NCI-H146 treated with DMSO at 0.1 percent for 48 hours (cell line): ENCODE measurements at regions not wholly inside any gene's neighbourhood (a gene's known extent, or its start where the extent isn't known, plus 50 kb on each side); places are given as distances from the start of the nearest gene placed in this dataset.

Experiments
- DNase-seq: peaks from one replicate; lab custom pipeline; 2025; ENCODE audit not compliant: unreplicated experiment; lab: John Stamatoyannopoulos, UW

DNA sequence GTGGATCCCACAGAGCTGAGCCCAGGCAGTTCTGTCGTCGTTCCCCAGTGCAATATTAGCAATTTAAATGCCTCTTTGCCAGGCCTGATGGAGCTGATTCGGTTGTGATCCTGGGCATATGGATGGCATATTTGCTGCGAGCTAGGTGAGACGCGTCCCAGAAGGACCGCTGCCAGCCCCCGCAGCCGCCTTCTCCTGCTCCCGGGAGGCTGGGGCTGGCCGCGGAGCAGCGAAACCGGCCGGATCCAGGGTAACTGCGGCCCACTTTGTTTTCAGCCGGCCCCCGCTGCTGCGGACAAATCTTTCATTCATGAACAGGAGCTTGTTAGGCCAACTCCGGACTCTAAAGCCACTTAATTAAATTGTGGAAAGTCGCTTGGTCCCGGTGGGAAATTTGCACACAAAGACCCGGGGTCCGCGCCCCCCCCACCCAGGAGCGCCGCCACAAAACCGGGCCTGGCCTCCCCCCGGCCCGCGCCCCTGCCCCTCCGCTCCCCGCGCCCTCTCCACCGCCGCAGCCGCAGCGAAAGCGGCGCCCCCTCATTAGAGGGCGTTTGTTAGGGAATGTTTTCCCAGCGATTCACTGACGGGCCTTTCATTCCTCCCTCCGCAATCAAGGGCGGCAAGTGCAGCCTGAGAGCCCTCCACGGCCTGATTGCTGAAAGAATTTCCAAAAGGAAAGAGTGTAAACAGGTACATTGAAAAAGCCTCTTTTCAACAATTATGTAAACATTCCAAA lies 383.3 kb downstream of the RRAGC start:
- DNase-seq, result no peak

DNA sequence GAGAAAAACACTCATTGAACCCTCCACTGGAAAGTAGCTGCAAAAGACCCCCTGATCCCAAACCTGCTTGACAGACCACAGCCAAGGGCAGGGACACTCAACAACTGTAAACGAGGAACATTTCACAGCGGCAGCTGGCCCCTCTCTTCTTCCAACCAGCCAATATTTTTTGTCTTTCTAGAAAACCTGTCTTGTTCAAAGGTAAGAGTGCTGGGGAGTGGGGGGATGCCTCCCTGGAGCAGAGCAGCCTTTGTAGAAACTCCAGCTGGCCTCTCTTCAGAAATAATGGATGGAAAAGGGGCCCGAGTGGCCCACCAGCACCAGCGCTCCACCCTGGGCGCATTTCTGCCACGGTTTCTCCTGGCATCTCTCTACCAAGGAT lies 384.0 kb downstream of the RRAGC start:
- DNase-seq, result no peak

DNA sequence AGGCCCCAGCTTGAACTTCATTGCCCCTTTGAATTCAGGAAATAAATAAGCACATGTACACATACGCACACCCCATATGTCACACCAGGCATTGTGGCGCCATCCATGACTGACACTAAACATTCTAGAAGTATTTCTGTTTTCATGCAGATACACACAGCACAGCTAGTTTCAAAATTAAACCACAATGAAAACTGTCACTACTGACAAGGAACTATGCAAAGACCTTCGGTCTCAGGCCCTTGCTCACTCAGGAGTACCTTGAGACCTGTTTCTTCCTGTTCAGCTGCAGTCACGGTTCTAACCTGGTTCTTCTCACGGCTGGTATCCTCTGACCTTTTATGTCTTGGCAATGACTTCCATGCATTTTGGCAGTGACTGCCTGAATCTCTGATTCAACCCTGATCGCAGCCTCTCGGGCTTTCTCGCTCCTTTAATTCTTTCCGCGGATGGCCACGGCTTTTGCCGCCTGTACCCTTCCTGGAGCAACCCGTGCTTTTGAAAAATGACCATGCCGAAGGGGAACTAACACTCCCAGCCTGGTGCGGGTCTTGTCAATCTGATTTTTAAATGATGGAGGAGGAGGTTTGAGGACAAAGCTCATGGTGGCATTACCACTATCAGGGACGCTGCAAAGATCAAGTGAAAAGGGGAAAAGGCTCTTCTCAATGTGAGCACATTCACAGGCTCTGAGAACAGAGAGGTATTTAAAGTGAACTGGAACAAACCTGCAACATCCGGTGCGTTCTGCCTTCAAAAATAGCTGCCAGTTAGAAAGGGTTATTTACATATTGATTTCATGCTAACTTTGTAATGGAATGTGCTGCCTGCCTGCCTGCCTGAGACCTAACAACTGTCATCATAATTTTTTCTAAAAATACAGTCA lies 384.6 kb downstream of the RRAGC start:
- no peak for DNase-seq

DNA sequence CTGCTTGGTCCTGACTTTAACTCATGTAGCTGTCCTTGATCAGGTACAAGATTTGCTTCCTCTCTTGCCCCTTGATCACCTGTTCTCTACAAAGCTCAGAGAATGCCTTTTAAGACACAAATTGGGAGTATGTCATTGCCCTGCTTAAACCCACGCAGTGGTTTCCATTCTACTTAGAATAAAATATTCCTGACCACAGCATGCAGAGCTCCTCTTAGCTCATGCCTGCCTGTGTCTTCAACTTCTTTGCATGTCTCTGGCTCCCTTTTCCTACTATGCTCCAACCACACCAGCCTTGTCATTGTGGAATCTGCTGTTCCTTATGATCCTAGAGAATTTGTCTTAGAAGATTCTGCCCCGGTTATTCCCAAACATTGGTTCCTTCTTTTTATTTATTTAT lies 393.1 kb downstream of the RRAGC start:
- no peak for DNase-seq

DNA sequence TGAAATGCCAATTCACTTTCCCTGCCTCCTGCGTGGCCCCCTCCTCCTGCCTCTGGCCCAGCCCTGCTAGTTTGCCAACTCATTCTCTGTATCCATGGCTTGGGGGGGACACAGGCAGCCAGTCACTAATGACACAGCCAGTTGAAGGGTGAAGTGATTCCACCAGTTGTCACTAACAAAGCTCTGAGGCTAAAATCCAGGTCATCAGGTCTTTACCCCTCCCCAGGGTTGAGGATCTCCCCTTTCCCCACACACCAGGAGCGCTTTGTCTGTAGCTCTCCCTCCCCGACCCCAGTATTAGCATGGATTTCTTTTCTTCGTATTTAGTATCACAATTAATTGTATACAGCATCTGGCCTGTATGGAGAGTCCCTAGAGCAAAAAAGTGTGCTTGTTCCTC lies 394.1 kb downstream of the RRAGC start:
- no peak for DNase-seq

DNA sequence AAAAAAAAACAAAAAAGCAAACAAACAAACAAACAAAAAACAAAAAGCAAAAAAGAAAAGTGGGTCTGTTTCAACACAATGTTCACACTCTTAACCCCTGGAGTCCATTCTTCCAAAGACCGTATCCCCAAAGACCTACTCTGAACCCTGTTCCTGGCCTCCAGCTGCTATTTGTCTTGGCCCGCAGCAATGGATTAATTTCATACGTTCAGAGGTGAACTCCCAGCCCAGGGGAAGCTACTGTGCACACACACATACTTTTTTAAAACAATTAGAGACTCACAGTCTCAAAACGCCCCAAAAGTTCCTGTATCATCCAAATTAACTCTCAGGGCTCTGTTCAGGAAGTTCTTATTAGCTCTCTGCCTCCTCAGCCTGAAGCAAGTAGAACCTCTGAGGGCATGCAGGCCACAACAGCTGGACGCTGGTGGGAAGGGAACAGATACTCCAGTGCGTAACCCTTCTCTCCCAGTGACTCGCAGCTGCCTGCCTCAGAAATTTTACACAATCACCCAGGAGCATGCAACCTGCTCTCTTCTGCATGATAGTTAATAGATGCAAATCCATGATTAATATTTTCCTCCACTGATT lies 395.4 kb downstream of the RRAGC start:
- DNase-seq, result no peak

DNA sequence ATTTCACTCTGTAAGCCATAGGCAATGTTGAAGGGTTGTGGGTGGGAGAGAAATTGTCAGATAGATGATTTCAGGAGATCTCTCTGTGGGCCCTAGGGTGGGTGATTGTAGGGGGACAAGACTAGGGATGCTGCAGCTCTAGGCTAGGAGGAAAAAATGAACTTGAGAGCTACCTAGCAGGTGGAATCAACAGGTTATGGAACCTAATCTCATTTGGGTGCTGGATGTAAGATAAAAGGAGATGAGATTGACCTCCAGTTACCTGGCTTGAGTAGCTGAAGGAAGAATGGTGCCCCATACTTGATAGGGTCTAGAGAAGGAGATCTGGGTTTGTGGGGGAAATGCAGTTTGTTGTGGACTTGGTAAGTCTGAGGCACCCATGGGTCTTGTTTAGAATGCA lies 396.5 kb downstream of the RRAGC start:
- DNase-seq, result no peak

DNA sequence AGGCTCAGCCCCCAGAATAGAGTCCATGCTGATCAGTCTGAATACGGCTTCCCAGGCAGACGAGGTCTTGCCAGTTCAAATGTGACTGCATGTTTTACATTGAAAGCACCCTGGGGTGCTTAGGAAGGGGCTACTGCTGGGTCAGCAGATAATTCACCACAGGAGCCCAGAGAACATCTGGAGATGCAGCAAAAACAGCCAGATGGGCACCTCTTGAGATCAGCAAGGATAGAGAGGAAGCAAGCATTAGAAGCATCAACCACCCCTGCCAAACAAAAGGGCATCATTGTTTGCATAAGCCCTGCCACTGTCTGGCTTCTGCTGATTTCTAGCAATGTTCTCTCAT lies 403.1 kb downstream of the RRAGC start:
- DNase-seq, result no peak

DNA sequence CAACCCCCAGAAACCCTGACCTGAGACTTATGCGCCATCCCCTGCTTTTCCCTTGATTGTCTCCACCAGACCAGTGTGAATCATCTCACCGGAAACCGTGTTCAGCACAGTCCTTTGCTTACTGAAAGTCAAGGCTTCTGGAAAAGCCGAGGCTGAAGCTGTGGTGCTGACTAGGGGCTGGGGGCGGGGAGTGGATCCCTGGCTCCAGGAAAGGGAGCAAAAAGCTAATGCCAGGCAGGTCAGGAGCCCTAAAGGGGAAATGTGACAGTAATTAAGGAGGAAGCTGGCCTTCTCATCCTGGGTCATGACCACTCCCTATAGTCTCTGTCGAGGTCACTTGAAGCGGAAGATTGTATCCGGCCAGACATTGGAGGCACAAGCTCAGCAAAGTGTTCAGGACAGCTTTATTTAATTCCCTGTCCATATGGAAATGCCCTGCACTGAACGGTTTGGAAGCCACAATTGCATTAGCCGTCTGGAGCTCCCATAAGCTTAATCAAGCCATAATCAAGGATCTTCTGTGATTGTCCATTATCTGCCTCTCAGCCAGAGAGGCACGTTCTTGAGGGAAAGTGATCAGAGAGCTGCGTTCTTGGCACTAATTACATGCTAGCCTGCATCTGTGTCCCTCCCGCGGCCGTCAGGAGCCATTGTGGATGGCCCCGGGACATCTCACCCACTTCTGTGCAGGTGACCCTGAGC lies 403.6 kb downstream of the RRAGC start:
- no peak for DNase-seq

DNA sequence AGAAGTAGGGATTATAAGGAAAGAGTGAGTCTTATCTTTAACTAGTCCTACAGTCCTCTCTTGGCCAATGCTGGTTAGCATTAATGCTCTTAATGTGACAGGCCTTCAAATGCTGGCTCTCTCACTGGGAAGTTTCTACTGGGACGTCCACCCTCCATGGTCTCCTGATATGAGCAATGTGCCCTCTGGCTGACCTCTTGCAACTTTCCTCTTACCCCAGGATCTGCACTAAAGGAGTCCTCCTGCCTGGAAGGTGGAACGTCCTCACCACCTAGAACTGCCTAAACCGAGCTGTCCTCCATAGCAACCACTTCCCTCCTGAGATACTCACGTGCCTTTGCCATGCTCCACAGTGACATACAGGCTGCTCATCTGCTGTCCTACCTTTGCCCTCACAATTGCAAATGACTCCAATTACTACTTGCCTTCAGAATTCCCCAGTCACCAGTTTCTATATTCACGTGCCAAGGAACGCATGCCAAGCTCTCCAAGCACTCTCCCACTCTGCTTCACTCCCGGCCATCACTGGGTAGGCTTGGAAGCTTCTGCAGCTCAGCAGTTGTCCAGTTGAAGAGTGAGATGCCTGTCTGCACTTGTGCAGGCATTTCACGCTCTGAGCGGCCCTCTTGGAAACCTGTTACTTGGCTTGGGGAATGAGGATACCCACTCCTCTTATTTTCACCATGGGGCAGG lies 404.7 kb downstream of the RRAGC start:
- no peak for DNase-seq

DNA sequence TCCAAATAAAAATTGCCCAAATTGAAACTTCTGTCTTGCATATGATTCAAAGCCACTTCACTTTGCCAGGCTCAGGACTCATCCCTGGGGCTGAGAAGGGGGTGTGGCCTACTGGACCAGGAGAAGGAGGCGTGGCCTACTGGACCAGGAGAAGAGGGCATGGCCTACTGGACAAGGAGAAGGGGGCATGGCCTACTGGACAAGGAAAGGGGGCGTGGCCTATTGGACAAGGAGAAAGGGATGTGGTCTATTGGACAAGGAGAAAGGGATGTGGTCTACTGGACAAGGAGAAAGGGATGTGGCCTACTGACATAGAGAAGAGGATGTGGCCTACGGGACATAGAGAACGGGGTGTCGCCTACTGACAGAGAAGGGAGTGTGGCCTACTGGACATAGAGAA lies 405.3 kb downstream of the RRAGC start:
- no peak for DNase-seq

DNA sequence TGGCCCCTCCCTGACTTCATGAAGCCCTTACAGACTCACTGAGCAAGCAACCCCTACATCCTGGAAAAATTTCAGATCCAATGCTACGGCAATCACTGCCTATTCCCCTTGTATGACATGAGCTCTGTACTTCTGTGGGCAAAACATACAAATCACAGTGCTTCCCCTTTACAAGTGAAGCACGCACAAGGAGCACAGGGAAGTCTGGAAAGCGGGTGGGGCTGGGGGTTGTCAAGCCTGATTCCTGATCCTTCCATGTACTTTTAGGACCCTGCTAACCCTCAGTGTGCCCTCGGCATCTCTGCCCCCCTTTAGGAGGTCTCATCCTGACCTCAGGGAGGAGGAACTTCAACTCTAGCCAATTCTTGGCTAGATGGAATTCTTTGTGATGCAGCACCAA lies 405.7 kb upstream of the POU3F1 start:
- DNase-seq, result no peak

DNA sequence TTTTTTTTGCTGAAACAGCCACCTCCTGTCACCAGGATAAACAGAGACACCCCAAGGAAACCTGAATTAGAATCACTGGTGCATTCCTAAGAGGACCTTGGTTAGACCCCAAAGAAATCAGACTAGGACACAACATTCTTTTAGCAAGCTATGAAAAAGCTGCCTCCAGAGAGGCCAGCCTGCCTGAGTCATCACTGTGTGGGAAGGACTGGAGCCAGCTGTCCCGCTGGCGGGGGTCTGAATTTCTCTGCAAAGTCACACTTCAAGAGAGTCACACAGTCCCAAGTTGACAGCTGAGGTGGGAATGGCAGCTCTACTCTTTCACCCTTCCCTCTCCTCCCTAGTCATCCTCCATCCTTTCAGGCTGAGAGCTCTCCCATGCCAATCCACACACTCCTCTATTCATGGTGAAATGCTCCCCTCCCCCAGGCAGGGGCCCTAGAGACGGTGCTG lies 405.0 kb upstream of the POU3F1 start:
- DNase-seq, result no peak

DNA sequence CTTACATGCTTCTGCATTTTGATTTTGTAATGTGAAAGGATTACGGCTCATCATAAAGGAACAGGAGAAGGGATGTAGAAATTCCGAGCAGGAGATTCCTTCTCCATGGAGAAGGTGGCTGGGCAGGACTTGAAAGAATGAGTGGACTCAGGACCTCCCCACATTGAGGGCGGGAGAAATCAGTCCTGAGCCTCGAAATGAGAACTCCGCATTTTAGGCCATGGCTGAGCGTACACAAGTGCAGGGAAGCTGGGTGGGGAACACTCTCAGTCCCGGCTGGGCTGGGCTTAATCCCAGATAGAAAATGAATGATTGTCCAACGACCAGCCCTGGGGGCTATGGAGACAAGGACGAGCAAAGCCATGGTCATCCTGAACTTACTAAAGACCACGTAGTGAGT lies 402.3 kb upstream of the POU3F1 start:
- DNase-seq, result no peak

DNA sequence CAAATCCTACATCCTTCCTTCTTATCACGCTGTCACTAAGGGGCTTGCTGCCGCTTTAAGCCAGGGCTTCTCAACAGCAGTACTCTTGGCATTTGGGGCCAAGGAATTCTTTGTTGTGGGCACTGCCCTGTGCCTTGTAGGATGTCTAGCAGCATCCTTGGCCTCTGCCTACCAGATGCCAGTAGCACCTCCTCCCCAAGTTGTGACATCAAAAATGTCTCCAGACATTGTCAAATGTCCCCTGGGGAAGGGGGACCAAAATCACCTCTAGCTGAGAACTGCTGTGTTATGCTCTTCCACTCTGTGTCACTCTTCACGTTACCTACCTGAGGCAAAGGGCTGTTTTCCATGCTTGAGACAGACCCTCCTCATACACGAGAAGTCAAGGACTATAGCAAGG lies 400.3 kb upstream of the POU3F1 start:
- DNase-seq, result no peak

DNA sequence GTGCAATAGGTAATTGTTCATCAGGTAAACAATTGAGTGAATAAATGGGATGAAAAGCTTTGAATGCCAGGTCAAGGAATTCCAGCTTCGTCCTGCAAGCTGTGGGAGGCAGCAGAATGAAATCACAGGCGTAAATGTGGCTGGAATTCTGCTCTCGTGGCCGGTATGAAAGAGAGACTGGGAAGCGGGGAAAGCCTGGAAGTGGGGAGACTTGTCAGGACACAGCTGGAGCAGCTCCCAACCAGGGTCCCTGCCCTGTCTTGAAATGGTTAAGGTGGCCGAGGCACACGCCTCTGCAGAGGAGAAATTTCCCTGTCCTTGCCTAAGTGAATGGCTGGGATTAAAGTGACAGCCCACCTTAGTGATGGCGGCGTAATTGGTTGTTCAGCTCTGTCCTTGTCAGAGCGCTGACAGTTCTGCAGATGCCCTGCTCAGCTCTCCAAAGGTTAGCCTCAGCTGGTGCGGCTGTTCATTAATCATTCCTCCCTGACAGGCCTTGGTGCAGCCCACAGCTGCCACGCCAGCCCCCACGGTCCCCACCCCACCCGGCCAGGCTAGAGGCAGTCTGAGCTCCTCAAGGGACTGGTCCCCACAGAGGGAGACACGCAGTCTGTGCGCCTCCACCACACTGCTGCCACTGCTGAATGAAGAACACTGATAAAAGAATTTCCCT lies 398.3 kb upstream of the POU3F1 start:
- DNase-seq, result no peak

DNA sequence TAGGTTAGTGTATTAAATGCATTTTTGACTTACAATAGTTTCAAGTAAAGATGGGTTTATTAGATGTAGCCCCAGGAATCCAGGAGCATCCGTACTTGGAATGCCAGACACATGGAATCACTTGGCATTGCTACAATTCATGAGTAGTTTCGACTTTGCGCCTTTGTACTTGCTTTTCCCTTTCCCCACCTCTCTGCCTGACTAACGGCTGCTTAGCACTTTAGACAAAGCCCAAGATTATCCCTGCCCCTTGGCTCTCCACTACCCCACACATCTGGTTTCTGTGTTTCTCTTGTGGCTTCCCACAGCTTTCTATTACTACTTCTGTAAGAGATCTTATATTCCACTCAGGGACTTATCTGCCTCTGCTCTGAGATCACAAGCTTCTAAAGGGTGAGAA lies 397.7 kb upstream of the POU3F1 start:
- DNase-seq, result no peak

DNA sequence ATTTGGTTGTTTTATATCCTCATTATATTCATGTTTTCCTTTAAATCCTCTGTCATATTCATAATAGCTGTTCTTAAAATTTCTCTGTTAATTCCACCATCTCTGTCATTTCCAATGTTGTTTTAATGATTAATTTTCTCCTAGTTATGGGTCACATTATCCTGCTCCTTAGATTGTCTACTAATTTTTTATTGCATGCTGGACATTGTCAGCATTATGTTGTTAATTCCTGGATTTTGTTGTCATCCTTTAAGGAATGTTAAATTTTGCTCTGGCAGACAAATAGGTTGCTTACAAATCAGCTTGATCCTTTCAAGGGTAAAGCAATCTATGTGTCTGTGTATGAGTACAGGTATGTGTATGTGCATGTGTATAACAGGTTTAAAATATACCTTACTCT lies 393.8 kb upstream of the POU3F1 start:
- no peak for DNase-seq

DNA sequence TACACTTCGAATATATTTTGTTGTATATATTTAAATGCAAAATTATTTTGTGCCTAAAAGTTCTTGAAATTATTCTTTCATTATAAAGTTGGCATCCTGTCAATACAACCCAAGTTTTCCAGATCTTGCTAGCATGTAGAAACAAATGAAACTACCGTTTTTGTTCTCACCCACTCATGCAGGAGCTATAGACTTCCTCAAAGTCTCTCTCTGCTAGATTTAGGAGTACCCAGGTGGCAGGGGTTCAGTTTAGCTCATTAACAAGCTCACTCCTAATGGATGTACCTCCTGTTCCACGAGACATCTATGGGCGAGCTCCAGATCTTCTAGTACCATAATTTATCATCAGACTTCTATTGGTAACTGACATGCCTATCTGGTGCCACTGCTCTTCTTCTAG lies 390.2 kb upstream of the POU3F1 start:
- no peak for DNase-seq

DNA sequence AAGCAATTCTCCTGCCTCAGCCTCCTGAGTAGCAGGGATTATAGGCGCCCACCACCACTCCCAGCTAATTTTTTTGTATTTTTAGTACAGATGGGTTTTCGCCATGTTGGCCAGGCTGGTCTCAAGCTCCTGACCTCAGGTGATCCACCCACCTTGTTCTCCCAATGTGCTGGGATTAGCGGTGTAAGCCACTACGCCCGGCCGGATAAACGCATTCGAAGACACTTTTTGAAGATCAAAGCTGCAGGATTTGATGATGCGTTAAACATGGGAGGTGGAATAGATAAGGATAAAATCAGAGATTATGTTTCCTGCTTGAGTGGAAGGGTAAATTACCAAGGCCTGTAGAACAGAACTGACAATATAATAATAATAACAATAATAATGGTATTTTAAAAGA lies 389.4 kb upstream of the POU3F1 start:
- no peak for DNase-seq
